NCI-H2029 (cell line): ENCODE measurements at regions not wholly inside any gene's neighbourhood (a gene's known extent, or its start where the extent isn't known, plus 50 kb on each side); places are given as distances from the start of the nearest gene placed in this dataset.
"Not testable (repeated sequence)": the region's sequence is repeated elsewhere in the genome, so short reads cannot be mapped to it uniquely, and the experiment has no call there.

Source experiments
- DNase-seq: peaks from one replicate; lab custom pipeline; 2025; lab: John Stamatoyannopoulos, UW

- no peak for DNase-seq
These were observed 153.4 kb upstream of the IRF2BP2 start for GRCh38 chr1:234763367-234763766.

DNA sequence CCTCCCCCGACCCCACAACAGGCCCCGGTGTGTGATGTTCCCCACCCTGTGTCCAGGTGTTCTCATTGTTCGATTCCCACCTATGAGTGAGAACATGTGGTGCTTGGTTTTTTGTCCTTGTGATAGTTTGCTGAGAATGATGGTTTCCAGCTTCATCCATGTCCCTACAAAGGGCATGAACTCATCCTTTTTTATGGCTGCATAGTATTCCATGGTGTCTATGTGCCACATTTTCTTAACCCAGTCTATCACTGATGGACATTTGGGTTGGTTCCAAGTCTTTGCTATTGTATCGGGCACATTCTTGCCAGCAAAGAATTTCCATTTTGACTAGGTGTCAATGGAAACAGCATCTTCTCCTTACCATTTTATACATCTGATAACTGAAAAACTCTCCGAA, 152.1 kb upstream of the IRF2BP2 start:
- DNase-seq: not testable (repeated sequence)

DNA sequence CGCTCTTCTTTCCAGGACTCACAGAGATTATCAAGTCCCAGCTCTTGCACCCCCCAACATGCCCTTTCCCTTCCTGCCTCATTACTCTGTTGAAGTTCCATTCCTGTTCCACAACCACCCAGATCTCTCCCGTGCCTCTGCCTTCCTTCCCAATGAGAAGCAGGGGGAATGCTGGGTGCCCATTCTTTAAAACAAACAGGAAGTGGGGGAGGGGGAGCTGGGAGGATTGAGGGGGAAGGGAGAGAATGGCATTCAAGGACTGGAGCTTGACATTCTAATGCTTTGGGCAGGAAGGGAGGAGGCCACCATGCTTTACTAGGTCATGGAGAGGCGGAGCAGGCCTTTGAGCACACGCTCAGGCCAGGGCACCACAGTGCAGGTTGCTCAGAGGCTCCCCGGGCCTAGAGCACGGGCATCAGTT, 150.3 kb upstream of the IRF2BP2 start:
- DNase-seq: no peak

DNA sequence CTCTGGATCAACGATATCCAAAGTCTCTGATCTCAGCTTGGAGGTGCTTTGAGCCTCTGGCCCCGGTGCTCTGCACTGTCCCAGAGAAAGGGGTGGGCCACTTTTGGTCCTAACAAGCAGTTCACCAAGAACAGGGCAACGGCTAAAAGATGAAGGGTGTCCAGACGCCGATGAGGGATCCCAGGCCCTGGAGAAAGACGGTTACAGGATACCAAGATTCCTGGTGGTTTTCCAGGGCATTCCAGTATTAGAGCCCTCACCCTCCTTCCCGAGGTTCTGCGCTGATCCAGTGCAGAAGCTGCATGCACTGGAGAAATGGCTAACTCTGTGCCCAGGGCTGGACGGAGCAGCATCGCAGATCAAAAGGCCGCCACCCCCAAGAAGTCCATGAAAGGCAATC, 149.9 kb upstream of the IRF2BP2 start:
- DNase-seq: no peak

DNA sequence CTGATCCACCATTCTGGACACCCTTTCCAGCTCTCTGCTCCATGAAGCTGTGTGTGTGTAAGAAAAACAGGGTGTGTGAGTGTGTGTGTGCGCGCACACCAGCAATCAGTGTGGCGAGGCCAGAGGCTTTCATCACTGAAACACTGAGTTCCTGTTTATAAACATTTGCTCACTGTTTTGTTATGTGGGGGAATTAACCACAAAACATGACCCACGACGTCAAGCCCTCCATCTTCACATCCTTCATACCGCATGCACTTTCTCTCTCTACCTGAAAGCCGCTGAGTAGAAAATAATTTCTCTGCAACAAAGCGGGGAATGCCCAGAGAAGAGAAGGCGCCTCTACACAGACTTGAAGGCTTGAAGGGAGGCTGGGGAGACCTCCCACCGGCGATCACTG, 148.9 kb upstream of the IRF2BP2 start:
- DNase-seq: no peak

- DNase-seq: no peak
These were observed 146.9 kb upstream of the IRF2BP2 start for GRCh38 chr1:234756857-234757256.

- no peak for DNase-seq
These were observed 146.2 kb upstream of the IRF2BP2 start for GRCh38 chr1:234756066-234756774.

GRCh38 chr1:234755449-234755863, 145.5 kb upstream of the IRF2BP2 start:
- peak; percentile 68 for DNase-seq

DNA sequence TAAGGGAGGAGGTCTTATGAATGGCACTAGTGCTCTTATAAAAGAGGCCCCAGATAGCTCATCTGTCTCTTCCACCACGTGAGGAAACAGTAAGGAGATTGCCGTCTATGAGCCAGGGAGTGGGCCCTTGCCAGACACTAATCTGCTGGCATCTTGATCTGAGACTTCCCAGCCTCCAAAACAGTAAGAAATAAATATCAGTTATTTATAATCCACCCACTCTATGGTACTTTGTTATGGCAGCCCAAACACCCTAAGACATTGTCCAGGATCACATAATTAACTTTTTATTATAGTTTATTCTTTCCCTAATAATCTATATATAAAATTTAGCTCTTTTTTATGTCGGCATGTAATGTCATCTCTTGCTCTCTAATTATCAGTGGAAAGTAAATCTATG, 144.0 kb upstream of the IRF2BP2 start:
- no peak for DNase-seq

DNA sequence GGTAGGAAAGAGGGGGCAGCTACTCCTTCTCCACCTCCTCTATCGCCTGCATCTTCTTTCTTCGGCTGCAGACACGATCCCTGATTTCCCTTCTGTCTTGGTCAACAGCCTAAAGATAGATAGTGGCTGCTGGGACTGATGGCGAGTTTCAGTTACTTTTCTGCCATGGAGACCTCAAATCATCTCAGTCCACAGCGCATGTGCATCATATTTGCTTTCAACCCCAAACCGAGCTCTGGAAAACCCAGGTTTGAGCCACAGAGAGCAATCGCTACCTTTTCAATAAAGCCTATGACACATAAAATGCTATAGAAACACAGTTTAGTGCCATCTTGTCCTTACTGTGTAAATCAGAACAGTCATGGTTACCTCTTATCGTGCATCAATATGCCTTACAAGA, 142.9 kb upstream of the IRF2BP2 start:
- no peak for DNase-seq

DNA sequence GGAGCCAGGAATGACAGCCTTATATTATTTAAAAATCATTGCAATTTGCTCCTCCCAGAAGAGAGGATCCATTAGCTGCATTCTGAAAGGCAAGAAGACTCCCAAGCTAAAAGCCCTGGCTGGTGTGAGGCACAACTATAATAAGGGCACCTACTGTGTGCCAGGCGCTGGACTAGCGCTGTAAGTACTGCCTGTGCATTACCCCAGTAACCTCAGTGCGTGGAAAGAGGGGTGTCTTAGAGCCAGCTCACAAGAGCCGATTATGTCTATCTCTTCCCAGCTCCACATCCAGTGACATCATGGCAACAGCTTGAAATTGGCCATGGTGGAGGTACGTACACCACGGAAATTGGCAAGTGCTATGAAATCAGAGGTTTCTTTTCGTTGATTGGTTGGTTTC, 141.7 kb upstream of the IRF2BP2 start:
- DNase-seq: no peak

GRCh38 chr1:234750922-234751627, 141.1 kb upstream of the IRF2BP2 start:
- peak; percentile 69 for DNase-seq

DNA sequence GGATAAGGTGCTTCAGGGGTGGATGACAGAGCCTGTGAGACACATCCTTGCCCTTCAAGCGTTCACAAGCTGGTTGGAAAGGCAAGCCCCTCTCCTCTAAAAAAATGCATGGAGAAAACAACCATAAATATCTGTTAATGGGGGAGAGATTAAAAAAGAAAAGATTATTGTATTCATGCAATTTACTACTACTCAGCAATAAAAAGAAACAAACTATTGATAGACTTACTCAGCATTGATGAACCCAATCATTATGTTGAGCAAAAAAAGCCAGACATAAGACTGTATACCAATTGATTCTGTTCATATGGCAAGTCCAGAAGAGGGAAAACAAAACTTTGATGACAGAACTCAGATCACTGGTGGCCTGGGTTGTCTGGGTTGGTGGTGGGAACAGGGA, 138.7 kb upstream of the IRF2BP2 start:
- DNase-seq: no peak

DNA sequence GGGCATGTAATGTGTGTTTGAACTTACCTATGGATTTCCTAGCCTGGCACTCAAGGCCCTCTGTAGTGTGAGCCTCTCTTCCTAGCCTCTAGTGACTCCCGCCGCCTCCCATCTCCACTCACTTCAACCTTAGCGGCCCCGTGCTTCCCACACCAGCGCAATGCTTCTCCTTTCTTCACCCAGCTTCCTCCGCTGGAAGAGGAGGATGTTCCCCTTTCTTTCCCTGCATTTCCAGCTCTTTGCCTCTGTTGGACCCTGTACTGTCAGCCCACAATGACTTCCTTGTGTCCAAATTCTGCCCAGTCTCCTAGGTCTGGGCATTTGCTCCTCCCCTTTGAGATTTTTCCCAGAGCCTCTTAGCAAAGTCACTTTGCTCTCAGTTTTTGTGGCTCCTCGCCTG, 138.1 kb upstream of the IRF2BP2 start:
- DNase-seq: no peak

DNA sequence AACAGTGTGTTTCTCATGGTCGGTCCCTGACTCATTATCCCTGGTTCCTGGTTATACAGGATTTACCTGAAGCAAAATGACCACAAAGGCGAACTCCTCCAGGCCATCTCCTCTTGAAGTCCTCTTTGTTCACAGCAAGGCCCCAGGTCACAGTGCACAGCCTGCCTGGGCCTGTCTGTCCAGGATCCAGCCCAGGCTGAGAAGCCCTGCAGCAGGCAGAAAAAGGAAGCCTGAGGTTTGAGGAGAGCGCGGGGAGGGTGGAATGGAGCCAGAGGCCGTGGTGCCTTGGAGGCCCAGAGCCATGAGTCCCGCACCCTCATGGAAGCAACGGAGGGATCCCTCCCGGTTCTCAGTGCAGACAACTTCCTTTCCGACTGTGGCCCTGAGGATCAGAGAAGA, 136.8 kb upstream of the IRF2BP2 start:
- DNase-seq: no peak

DNA sequence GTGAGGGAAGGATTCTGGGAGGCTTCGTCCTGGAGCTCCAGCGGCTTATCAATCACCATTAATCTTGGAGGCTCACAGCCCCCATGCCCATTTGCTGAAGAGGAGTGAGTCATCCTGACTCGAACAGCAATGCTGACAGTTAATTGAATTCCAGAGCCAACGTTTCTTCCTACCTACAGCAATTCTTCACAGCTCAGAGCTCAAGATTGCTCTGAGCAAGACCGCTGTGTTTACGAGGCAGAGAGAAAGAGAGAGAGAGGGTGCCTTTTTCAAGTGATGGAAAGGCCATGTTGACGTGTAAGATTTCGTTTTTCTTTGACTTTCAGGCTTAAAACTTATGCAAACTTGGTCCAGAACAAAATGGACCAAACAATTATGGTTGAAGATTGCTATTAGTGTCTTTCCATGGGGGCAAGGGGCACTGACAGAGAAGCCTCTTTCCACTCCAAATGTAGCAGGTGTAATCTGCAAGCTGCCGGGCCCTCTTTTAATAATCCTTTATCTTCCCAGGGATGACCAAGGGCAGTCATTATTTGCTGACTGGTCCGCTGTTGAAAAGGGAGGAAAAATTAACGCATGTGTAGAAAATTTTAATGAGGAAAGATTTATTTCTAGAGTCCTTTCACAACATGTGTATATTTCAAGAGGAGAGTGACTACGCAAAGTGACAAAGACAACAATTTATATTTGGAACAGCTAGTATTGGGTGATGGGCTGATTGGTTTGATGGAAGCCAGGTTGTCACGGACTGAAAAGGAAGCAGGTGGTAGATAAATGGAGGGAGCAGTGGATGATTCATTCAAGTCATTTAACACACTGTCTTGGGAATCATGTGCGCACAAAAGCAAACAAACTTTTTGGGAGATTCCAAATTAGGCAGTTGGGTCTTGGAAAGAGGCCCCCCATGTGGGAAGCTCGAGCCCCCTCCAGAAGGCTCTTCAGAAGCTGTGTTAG, 136.1 kb upstream of the IRF2BP2 start:
- DNase-seq: no peak

- no peak for DNase-seq
These were observed 135.3 kb upstream of the IRF2BP2 start for GRCh38 chr1:234745276-234745675.

DNA sequence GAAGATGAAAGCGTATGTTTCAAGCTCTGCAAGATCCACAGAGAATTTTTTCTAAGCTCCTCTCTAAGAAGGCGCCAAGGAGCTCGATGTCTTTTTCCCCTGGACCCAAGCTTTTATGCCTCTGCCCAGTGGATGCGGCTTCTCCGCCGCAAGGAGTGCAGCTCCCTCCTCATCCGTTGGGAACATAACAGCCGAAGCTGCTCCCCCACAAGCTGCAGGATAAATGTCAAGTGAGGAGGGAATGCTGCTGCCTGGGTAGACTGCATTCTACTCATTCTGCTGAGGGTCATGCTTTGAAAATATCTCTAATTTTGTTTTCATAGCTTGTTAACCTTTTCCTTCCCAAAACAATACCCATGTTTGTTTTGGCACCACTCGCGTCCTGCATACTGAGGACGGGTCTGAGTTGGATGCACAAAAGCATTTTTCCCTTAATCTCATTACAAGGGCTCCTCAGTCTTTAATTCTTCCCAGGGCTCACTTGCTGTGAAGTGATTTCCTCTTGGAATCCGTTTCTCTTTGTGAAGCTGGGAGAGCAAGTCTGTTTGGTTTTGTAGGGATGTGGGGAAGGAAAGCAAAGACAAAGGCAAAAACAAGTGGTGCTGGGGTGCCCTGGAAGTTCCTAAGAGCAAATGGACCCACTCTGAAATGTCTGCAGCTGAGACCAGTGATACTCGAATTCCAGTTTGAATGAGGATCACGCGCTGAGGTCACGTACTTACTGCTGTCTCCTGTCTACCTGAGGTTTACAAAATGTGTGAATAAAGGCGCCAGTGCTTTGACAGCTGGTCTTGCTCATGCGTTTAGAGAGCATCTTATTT, 134.0 kb upstream of the IRF2BP2 start:
- DNase-seq: peak; percentile 76

DNA sequence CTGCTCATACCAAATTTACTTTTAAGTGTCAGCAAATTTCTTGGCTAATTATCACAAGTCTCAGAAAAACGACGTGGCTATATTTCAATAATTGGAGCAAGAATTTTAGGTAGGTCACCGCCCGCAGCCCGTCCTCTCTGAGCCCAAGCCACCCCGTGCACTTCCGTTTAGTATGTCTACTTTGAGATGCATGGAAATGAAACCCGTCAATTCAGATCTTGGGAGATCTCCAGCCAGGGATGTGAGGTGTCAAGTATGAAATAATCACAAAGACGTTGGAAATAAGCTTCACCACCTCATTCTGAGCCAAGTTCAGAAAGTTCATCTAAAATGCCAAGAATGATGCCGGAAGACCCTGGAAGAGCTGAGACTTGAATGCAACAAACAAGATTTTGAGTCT, 132.6 kb upstream of the IRF2BP2 start:
- DNase-seq: no peak

DNA sequence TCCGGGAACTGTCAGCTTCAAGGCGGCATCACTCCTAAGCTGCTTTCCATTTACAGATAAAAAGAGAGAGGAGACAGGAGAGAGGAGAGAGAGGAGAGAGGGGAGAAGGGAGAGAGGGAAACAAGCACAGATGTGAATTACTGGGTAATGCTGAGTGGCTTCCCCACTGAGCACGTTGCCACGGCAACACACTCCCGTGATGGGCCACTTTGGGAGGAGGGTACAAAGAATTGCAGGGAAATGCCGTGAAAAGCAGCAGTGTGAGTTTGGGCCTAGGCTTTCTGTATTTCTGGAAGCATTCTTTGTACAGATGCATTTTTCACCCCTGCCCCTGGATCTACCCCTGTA, 128.0 kb upstream of the IRF2BP2 start:
- DNase-seq: no peak

DNA sequence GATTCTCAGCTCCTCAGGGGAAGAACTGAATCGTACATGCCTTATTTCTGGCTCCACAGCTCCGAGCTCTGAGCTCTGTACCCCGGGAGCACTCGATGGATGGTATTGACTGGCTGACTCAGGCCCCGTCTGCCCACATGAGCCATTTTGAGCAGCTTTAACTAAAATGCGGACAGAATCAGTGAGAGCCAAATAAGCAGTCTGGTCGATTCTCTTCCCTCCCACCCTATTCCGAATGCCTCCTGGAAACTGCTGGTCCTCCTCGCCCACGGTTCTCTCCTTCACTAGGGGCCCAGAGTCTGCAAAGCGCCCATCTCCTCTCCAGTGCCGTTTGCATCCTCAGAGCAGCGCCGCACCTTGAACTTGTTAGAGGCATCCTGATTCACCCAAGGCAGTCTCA, 125.9 kb upstream of the IRF2BP2 start:
- no peak for DNase-seq

DNA sequence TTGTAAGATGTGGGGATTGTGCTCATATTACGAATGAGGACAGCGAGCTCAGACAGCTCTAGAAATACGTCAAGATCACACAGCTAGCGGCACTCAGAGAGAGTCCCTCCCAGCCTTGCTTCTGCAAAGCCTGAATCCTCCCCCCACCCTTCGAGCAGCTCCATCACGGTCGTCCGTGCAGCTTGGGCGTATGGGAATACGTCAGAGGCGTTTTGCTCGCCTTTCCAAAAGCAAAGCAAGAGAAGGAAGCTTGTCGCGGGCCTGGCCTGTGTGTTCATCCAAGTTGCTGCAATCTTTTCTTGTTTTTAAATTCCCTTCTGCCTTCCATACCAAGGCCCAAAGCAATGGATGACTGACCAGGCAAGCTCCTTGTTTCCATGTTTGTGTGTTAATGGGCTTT, 125.5 kb upstream of the IRF2BP2 start:
- no peak for DNase-seq
